ENCODE measurements at regions not wholly inside any gene's neighbourhood (a gene's known extent, or its start where the extent isn't known, plus 50 kb on each side); places are given as distances from the start of the nearest gene placed in this dataset.

DNA sequence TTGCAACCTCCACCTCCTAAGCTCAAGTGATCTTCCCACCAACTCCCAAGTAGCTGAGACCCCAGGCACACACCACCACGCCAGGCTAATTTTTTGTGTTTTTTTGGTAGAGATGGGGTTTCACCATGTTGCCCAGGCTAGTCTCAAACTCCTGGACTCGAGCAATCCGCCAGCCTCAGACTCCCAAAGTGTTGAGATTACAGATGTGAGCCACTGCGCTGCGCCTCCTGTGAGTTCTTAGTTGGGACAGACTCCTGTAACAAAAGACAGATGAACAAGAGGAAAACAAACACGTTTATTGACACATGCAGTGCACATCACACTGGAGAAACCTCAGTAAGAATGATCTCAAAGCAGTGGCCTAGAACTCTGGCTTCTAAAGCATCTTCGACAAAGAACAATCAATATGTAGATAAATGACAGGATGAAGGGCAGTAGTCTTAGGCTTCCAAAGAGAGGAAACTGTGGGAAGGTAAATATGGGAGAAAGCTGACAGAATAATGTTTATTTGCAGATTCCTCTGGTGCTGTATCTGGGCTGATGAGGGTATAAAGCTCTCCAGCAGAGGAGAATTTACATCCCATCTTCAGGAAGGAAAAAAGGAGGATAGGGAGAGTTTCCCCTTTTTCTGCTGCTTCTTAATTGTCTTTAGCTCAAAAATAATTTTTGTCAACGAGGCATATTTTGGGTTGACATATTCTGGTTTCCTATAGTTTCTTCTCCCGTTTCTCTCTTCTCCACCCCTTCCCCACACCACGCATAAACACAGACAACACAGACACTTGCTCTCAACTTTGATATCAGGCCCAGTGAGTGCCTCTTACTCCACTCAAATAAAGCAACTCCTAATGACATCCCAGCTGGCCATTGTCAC lies 84.7 kb upstream of the TNFAIP3 start (continued):
- TF ChIP-seq, protein P1, sequence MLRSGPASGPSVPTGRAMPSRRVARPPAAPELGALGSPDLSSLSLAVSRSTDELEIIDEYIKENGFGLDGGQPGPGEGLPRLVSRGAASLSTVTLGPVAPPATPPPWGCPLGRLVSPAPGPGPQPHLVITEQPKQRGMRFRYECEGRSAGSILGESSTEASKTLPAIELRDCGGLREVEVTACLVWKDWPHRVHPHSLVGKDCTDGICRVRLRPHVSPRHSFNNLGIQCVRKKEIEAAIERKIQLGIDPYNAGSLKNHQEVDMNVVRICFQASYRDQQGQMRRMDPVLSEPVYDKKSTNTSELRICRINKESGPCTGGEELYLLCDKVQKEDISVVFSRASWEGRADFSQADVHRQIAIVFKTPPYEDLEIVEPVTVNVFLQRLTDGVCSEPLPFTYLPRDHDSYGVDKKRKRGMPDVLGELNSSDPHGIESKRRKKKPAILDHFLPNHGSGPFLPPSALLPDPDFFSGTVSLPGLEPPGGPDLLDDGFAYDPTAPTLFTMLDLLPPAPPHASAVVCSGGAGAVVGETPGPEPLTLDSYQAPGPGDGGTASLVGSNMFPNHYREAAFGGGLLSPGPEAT (IDR thresholded peaks at IDR 0.05; ENCODE audit: low read depth): no peak
- TF ChIP-seq MTA2 (IDR thresholded peaks at IDR 0.05; ENCODE audit: low read depth): no peak
- TF ChIP-seq SREBF2 (IDR thresholded peaks at IDR 0.05; ENCODE audit: low read length): no peak

DNA sequence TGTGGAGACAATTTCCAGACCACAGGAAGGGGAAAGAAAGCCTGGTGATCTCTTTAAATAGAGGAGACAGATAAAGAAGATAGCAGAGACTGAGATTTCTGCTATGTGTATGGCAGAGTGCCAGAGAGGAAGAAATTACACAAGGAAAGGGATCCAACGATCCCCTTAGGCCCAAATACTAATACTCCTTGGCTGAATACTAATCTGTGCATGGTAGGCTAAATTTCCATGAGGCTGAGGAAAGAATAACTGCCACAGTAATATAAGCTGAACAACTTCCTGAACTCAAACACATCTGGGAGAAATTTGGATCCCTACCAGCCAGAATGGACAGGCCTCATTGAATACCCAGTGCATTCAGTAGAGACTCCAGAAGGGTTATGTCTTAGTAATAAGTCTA lies 83.3 kb upstream of the TNFAIP3 start:
- 15% methylated on average over 1 of the region's 1 CpG for WGBS (ENCODE audit: insufficient coverage, insufficient replicate concordance, low lambda C conversion rate, missing lambda C conversion rate)
- Histone ChIP-seq H3K4me2 (ENCODE audit: control insufficient read depth, insufficient read depth) (no peak overlapping the region), H3K4me1 (ENCODE audit: control insufficient read depth, insufficient read depth, low read length) (no peaks in the 10 kb centered on the region), H3K9ac (ENCODE audit: control insufficient read depth, insufficient read depth, low read length) (no peak overlapping the region), H3K4me3 (no peak overlapping the region), H2AFZ (ENCODE audit: control insufficient read depth, low read depth, low read length) (no peak overlapping the region), H3K27me3 (replicated peaks in 1 of 2; ENCODE audit: control insufficient read depth in 2 of 2, insufficient read depth in 2 of 2, low read length in 1 of 2) (no peaks in the 10 kb centered on the region), H3K79me2 (ENCODE audit: control insufficient read depth, insufficient read depth, low read length) (no peaks in the 10 kb centered on the region), H4K20me1 (ENCODE audit: control insufficient read depth, insufficient read depth) (no peaks in the 10 kb centered on the region), H3K9me3 (replicated peaks; ENCODE audit: control insufficient read depth, insufficient read depth, low read length) (no peaks in the 10 kb centered on the region), H3K27ac (ENCODE audit: control insufficient read depth, insufficient read depth) (no peak overlapping the region), H3K36me3 (ENCODE audit: control insufficient read depth in 2 of 2, insufficient read depth in 2 of 2, low read length in 1 of 2) (no peaks in the 10 kb centered on the region)
- DNase-seq (ENCODE audit: low read depth, low spot score) (no peak), ATAC-seq (no peak), FAIRE-seq (no peak)
- POLR2A ChIA-PET: interaction anchor here (1.0 kb wide), 1 partner anchor 36 kb away, joined by 3 read pairs; no protein-coding TSS in a partner anchor
- SMC1A ChIA-PET (ENCODE audit: uncharacterized antibody, unreplicated experiment): interaction anchor here (0.6 to 1.4 kb wide), 5 partner anchors 9 to 68 kb away, joined by 3 to 4 read pairs (median 3); no protein-coding TSS in a partner anchor
- in situ Hi-C loops (cut with MboI) (no loop called here), intact Hi-C loops (cut with micrococcal nuclease; ENCODE audit: unreplicated experiment) (no loop called here)
- RAD21 ChIA-PET (ENCODE audit: unreplicated experiment): interaction anchor here (0.6 to 1.3 kb wide), 4 partner anchors 25 to 156 kb away, joined by 3 to 4 read pairs (median 3); no protein-coding TSS in a partner anchor
- TF ChIP-seq POU2F2 (IDR thresholded peaks at IDR 0.05; ENCODE audit: borderline replicate concordance, low read depth, low read length): no peak
- CTCF ChIA-PET: interaction anchor here (0.8 to 1.0 kb wide), 2 partner anchors 14 to 16 kb away, joined by 3 to 4 read pairs; no protein-coding TSS in a partner anchor
- BruUV-seq (replicated peaks): no TSS peak
